ENCODE measurements at regions not wholly inside any gene's neighbourhood (a gene's known extent, or its start where the extent isn't known, plus 50 kb on each side); places are given as distances from the start of the nearest gene placed in this dataset.

DNA sequence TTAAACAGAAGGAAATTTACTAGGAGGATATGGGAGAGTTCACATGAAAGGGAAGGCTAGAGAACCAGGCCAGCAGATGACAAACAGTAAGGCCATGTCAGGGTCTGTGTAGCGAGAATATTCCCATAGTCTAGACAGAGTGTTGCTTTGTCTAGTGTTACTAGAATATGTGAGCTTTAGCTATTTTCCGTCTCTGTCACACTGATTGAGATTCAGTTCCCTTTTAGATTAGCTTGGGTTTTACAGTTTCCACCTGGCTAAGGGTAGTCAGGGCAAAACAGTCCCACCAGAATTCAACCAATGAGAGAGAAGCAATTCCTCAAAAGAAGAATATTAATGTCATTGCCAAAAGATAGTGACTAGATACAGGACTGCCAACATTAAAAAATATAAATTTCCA is 82.8 kb upstream of the MDM1 start:
- TF ChIP-seq, protein P1, sequence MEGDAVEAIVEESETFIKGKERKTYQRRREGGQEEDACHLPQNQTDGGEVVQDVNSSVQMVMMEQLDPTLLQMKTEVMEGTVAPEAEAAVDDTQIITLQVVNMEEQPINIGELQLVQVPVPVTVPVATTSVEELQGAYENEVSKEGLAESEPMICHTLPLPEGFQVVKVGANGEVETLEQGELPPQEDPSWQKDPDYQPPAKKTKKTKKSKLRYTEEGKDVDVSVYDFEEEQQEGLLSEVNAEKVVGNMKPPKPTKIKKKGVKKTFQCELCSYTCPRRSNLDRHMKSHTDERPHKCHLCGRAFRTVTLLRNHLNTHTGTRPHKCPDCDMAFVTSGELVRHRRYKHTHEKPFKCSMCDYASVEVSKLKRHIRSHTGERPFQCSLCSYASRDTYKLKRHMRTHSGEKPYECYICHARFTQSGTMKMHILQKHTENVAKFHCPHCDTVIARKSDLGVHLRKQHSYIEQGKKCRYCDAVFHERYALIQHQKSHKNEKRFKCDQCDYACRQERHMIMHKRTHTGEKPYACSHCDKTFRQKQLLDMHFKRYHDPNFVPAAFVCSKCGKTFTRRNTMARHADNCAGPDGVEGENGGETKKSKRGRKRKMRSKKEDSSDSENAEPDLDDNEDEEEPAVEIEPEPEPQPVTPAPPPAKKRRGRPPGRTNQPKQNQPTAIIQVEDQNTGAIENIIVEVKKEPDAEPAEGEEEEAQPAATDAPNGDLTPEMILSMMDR (IDR thresholded peaks at IDR 0.05; ENCODE audit: unreplicated experiment) = no peak
- no peaks in the 10 kb centered on the region for H3K27me3 Mint-ChIP-seq (ENCODE audit: insufficient read depth, unreplicated experiment)
- intact Hi-C loops (cut with micrococcal nuclease) = no loop called here
- ChIA-PET POLR2A (interaction anchor here (0.6 to 1.4 kb wide), 4 partner anchors 9 to 640 kb away, joined by 3 to 6 read pairs (median 3); no protein-coding TSS in a partner anchor), CTCF (no interaction called here)
- no TSS peak for BruUV-seq (replicated peaks)
- H3K4me1 Mint-ChIP-seq (ENCODE audit: insufficient read depth, unreplicated experiment) = peaks cover 6% of the 10 kb centered on the region
- no peak overlapping the region for H3K4me3 Mint-ChIP-seq (ENCODE audit: unreplicated experiment)
- no peak overlapping the region for H3K27ac Mint-ChIP-seq (ENCODE audit: low read depth, unreplicated experiment)
- no peaks in the 10 kb centered on the region for H3K9me3 Mint-ChIP-seq (ENCODE audit: unreplicated experiment)
- DNase-seq (ENCODE audit: unreplicated experiment) = no peak
- H3K36me3 Mint-ChIP-seq (ENCODE audit: insufficient read depth, unreplicated experiment) = no peaks in the 10 kb centered on the region

DNA sequence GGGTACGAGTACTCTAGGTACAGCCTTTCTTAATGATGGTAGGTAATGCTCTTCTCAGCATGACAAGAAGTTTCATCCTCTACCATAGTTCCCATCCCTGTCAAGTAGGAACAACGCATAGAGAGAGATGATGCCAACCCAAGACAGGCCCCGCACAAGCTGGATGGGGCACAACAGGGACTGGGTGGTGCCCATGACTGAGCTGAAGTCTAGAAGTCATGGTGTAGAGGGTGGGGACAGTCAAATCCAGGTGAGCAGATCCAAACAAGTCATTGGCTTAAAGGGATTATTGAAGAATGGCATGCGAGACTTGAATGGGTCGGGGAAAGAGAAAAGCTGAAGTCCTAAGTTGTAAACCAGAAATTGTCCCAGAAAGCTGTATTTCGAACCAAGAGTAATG is 84.2 kb upstream of the MDM1 start:
- no peak overlapping the region for H3K4me3 Mint-ChIP-seq (ENCODE audit: unreplicated experiment)

DNA sequence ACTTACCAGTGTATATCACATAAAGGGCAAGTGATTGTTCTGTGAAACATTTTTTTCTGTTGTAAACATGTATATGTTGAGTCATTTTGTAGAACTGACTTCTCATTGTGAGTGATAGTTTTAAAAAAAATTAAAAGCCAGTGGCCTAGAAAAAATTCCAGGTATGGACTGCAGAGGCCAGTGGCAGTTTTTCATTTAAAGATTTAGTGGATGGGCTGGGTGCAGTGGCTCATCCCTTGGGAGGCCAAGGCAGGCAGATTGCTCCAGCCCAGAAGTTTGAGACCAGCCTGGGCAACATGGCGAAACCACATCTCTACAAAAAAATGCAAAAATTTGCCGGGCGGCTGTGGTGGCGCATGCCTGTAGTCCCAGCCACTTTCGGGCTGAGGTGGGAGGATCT is 84.7 kb upstream of the MDM1 start:
- BruUV-seq (replicated peaks) = no TSS peak
- Mint-ChIP-seq H3K36me3 (ENCODE audit: insufficient read depth, unreplicated experiment) (no peaks in the 10 kb centered on the region), H3K4me3 (ENCODE audit: unreplicated experiment) (no peak overlapping the region), H3K27me3 (ENCODE audit: insufficient read depth, unreplicated experiment) (no peaks in the 10 kb centered on the region), H3K4me1 (ENCODE audit: insufficient read depth, unreplicated experiment) (no peaks in the 10 kb centered on the region), H3K27ac (ENCODE audit: low read depth, unreplicated experiment) (no peak overlapping the region), H3K9me3 (ENCODE audit: unreplicated experiment) (no peaks in the 10 kb centered on the region)
- POLR2A ChIA-PET = no interaction called here
- TF ChIP-seq, protein P1 (IDR thresholded peaks at IDR 0.05; ENCODE audit: unreplicated experiment) = no peak
- no peak for DNase-seq (ENCODE audit: unreplicated experiment)
- CTCF ChIA-PET = no interaction called here
- intact Hi-C loops (cut with micrococcal nuclease) = no loop called here

More for the DNA sequence above, 84.2 kb upstream of the MDM1 start:
- POLR2A ChIA-PET = interaction anchor here (0.5 kb wide), 1 partner anchor 223 kb away, joined by 4 read pairs; no protein-coding TSS in a partner anchor
- TF ChIP-seq, protein P1 (IDR thresholded peaks at IDR 0.05; ENCODE audit: unreplicated experiment) = no peak
- no peaks in the 10 kb centered on the region for H3K9me3 Mint-ChIP-seq (ENCODE audit: unreplicated experiment)
- CTCF ChIA-PET = interaction anchor here (0.6 kb wide), 1 partner anchor 57 kb away, joined by 3 read pairs; no protein-coding TSS in a partner anchor
- no TSS peak for BruUV-seq (replicated peaks)
- H3K27ac Mint-ChIP-seq (ENCODE audit: low read depth, unreplicated experiment) = no peak overlapping the region
- H3K27me3 Mint-ChIP-seq (ENCODE audit: insufficient read depth, unreplicated experiment) = no peaks in the 10 kb centered on the region
- no peak for DNase-seq (ENCODE audit: unreplicated experiment)
- H3K36me3 Mint-ChIP-seq (ENCODE audit: insufficient read depth, unreplicated experiment) = no peaks in the 10 kb centered on the region
- H3K4me1 Mint-ChIP-seq (ENCODE audit: insufficient read depth, unreplicated experiment) = no peaks in the 10 kb centered on the region
- intact Hi-C loops (cut with micrococcal nuclease) = no loop called here

DNA sequence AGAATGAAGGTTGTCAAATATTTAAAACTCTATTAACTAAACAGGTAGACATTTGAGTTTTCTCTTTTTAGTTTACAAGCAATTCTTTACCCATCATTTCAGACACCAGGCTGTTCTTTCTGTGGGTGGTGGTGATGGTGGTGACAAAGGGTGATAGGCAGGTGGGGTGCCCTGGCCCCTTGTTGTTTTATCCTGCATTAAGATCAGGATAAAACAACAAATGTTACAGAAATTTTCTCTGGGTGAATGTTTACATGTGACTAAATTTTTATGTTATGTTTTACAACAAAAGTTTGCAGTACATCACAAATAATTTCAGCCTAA is 85.9 kb upstream of the MDM1 start:
- Mint-ChIP-seq H3K4me1 (ENCODE audit: insufficient read depth, unreplicated experiment) (no peaks in the 10 kb centered on the region), H3K4me3 (ENCODE audit: unreplicated experiment) (no peak overlapping the region), H3K36me3 (ENCODE audit: insufficient read depth, unreplicated experiment) (no peaks in the 10 kb centered on the region), H3K27me3 (ENCODE audit: insufficient read depth, unreplicated experiment) (no peaks in the 10 kb centered on the region), H3K9me3 (ENCODE audit: unreplicated experiment) (no peaks in the 10 kb centered on the region), H3K27ac (ENCODE audit: low read depth, unreplicated experiment) (no peak overlapping the region)
- DNase-seq (ENCODE audit: unreplicated experiment) = no peak
- no TSS peak for BruUV-seq (replicated peaks)
- CTCF ChIA-PET = no interaction called here
- TF ChIP-seq, protein P1 (IDR thresholded peaks at IDR 0.05; ENCODE audit: unreplicated experiment) = no peak
- intact Hi-C loops (cut with micrococcal nuclease) = no loop called here
- POLR2A ChIA-PET = no interaction called here

Measured in MCF 10A (cell line).